ENCODE measurements at regions not wholly inside any gene's neighbourhood (a gene's known extent, or its start where the extent isn't known, plus 50 kb on each side); places are given as distances from the start of the nearest gene placed in this dataset.

DNA sequence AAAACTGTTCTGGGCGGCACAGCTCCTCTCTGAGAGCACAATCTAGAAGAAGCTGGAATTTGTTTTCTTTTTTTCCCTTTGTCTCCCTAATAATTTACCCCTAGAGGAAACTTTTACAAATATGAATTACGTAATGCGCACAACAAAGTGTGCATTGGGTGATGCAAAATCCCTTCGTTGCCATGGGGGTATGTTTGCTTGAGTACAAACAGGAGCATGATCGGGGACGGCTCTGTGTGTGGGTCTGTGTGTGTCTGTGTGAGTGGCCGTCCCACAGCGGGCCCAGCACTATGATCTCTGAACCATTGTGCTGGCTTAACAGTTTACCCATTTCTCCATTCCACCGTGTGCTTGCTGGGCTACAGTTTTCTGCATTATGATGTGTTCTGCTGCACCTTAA lies 278.2 kb downstream of the CDC5L start:
- Histone ChIP-seq H3K4me1 (ENCODE audit: control insufficient read depth, extremely low read depth, insufficient read depth, low read length) (peaks cover 33% of the 10 kb centered on the region), H3K79me2 (ENCODE audit: control insufficient read depth, insufficient read depth, low read length) (no peaks in the 10 kb centered on the region), H3K4me3 (ENCODE audit: control insufficient read depth in 2 of 3, extremely low read depth in 1 of 3, insufficient read depth in 2 of 3, low read depth in 1 of 3, low read length in 3 of 3) (no peak overlapping the region), H3K36me3 (ENCODE audit: control insufficient read depth in 2 of 2, extremely low read depth in 1 of 2, insufficient read depth in 2 of 2, low read length in 2 of 2) (no peaks in the 10 kb centered on the region), H3K9me1 (ENCODE audit: control insufficient read depth, extremely low read depth, insufficient read depth, low read length) (no peaks in the 10 kb centered on the region), H4K20me1 (ENCODE audit: control insufficient read depth, extremely low read depth, insufficient read depth, low read length) (no peaks in the 10 kb centered on the region), H3K27me3 (ENCODE audit: control insufficient read depth, extremely low read depth, insufficient read depth, low read length) (no peaks in the 10 kb centered on the region), H3K9ac (ENCODE audit: control insufficient read depth, extremely low read depth, insufficient read depth, low read length) (no peak overlapping the region), H3K27ac (ENCODE audit: control insufficient read depth, insufficient read depth, low read length) (no peak overlapping the region), H3K4me2 (ENCODE audit: control insufficient read depth, extremely low read depth, insufficient read depth, low read depth, low read length) (no peak overlapping the region), H3K9me3 (ENCODE audit: control insufficient read depth, low read depth, low read length) (no peaks in the 10 kb centered on the region), H2AFZ (ENCODE audit: control insufficient read depth, low read length) (no peak overlapping the region)
- TF ChIP-seq, protein P1, sequence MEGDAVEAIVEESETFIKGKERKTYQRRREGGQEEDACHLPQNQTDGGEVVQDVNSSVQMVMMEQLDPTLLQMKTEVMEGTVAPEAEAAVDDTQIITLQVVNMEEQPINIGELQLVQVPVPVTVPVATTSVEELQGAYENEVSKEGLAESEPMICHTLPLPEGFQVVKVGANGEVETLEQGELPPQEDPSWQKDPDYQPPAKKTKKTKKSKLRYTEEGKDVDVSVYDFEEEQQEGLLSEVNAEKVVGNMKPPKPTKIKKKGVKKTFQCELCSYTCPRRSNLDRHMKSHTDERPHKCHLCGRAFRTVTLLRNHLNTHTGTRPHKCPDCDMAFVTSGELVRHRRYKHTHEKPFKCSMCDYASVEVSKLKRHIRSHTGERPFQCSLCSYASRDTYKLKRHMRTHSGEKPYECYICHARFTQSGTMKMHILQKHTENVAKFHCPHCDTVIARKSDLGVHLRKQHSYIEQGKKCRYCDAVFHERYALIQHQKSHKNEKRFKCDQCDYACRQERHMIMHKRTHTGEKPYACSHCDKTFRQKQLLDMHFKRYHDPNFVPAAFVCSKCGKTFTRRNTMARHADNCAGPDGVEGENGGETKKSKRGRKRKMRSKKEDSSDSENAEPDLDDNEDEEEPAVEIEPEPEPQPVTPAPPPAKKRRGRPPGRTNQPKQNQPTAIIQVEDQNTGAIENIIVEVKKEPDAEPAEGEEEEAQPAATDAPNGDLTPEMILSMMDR (optimal IDR thresholded peaks at IDR 0.05 in 1 of 3, IDR thresholded peaks at IDR 0.05 in 1 of 3, conservative IDR thresholded peaks at IDR 0.05 in 1 of 3; ENCODE audit: extremely low read depth in 1 of 3, insufficient read depth in 2 of 3, low read length in 3 of 3), result no peak
- TF ChIP-seq EZH2 (IDR thresholded peaks at IDR 0.05; ENCODE audit: low read length), result no peak
- DNase-seq (ENCODE audit: low read depth, low spot score), result no peak
- no peak for FAIRE-seq
- dilution Hi-C loops (cut with MboI; ENCODE audit: extremely low pct_ligation_motif_present, low sequenced_read_pairs), result no loop called here

DNA sequence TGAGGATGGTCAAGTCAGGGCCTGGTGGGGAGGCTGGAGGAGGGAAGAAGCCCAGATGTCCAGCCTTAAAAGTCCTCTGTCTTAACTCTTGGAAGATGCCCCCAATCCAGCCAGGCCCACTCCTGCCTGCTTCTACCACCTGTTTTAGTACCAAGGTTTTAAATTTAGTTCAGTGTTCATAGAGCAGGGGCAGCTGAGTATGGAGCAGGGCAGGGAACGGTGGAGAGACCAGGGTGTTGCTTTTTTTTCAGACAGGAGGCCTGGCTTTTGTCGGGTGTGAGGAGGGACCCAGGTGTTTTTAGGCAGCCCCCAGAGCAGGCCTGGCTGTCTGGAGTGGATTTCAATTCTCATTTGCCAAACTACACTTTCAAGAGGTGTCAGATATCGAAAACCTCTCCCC lies 278.8 kb downstream of the CDC5L start:
- H3K4me3 ChIP-seq (ENCODE audit: control insufficient read depth in 2 of 3, extremely low read depth in 1 of 3, insufficient read depth in 2 of 3, low read depth in 1 of 3, low read length in 3 of 3), result no peak overlapping the region
- no peaks in the 10 kb centered on the region for H3K79me2 ChIP-seq (ENCODE audit: control insufficient read depth, insufficient read depth, low read length)
- H3K4me2 ChIP-seq (ENCODE audit: control insufficient read depth, extremely low read depth, insufficient read depth, low read depth, low read length), result no peak overlapping the region
- TF ChIP-seq, protein P1 (optimal IDR thresholded peaks at IDR 0.05 in 1 of 3, IDR thresholded peaks at IDR 0.05 in 1 of 3, conservative IDR thresholded peaks at IDR 0.05 in 1 of 3; ENCODE audit: extremely low read depth in 1 of 3, insufficient read depth in 2 of 3, low read length in 3 of 3), result no peak
- no peak overlapping the region for H2AFZ ChIP-seq (ENCODE audit: control insufficient read depth, low read length)
- FAIRE-seq (no peak), DNase-seq (ENCODE audit: low read depth, low spot score) (no peak)
- no peaks in the 10 kb centered on the region for H3K27me3 ChIP-seq (ENCODE audit: control insufficient read depth, extremely low read depth, insufficient read depth, low read length)
- H3K27ac ChIP-seq (ENCODE audit: control insufficient read depth, insufficient read depth, low read length), result no peak overlapping the region
- H3K4me1 ChIP-seq (ENCODE audit: control insufficient read depth, extremely low read depth, insufficient read depth, low read length), result peaks cover 29% of the 10 kb centered on the region
- dilution Hi-C loops (cut with MboI; ENCODE audit: extremely low pct_ligation_motif_present, low sequenced_read_pairs), result no loop called here
- H4K20me1 ChIP-seq (ENCODE audit: control insufficient read depth, extremely low read depth, insufficient read depth, low read length), result no peaks in the 10 kb centered on the region
- no peaks in the 10 kb centered on the region for H3K9me1 ChIP-seq (ENCODE audit: control insufficient read depth, extremely low read depth, insufficient read depth, low read length)
- H3K9me3 ChIP-seq (ENCODE audit: control insufficient read depth, low read depth, low read length), result no peaks in the 10 kb centered on the region
- no peak overlapping the region for H3K9ac ChIP-seq (ENCODE audit: control insufficient read depth, extremely low read depth, insufficient read depth, low read length)
- H3K36me3 ChIP-seq (ENCODE audit: control insufficient read depth in 2 of 2, extremely low read depth in 1 of 2, insufficient read depth in 2 of 2, low read length in 2 of 2), result no peaks in the 10 kb centered on the region
